ENCODE measurements at regions not wholly inside any gene's neighbourhood (a gene's known extent, or its start where the extent isn't known, plus 50 kb on each side); places are given as distances from the start of the nearest gene placed in this dataset.

DNA sequence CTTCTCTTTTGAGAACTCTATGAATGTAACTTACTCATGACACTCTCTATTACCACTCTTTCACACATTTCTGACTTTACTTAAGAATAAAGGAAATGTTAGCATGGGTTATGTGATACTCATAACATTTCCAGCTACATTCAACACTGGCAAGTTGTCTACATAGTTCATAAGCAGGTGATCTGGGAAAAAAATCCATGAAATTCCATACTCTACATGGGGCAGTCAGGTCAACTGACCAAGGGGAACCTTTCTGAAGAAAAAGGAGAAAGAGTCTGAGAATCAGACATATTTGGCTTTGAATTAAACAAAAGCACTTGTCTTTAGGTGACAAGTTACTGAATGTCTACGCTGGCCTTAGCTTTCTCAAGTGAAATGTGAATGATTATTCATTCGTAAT lies 329.1 kb upstream of the ROBO1 start:
- TF ChIP-seq, protein P1, sequence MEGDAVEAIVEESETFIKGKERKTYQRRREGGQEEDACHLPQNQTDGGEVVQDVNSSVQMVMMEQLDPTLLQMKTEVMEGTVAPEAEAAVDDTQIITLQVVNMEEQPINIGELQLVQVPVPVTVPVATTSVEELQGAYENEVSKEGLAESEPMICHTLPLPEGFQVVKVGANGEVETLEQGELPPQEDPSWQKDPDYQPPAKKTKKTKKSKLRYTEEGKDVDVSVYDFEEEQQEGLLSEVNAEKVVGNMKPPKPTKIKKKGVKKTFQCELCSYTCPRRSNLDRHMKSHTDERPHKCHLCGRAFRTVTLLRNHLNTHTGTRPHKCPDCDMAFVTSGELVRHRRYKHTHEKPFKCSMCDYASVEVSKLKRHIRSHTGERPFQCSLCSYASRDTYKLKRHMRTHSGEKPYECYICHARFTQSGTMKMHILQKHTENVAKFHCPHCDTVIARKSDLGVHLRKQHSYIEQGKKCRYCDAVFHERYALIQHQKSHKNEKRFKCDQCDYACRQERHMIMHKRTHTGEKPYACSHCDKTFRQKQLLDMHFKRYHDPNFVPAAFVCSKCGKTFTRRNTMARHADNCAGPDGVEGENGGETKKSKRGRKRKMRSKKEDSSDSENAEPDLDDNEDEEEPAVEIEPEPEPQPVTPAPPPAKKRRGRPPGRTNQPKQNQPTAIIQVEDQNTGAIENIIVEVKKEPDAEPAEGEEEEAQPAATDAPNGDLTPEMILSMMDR (IDR thresholded peaks at IDR 0.05): no peak

DNA sequence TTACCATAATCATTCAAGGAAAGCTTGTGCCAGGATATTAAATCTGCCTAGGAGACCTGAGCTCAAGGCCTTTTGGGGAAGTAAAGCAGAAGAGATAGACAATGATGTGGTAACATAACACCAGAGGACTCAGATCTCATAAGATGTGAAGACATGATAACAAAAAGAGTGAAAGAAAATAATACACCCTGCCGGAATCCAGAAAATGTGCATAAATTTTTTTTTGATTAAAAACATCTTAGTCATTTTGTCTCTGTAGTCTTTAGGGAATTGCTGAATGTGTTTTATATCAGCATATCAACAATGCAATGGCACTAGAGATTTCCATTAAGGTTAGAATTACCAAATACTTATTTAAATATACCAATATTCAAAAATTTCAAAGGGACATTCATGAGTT lies 326.8 kb upstream of the ROBO1 start:
- TF ChIP-seq, protein P1 (IDR thresholded peaks at IDR 0.05): no peak

DNA sequence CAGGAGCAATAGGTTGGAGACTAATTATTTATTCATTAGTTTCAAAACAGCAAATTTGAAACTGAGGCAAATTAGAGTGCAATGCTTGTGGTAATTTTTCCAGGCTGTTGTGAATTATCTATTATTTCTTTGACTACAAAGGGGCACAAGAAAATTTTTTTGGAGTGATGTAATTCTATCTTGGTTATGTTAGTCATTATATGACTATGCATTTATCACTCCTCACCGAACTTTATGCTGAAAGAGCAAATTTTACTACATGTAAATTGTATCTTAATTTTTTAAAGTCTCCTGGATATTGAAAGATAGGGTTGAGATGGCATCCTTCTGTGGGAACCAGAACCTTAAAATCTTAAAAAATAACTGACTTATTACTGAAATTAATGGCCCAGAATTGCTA lies 320.0 kb upstream of the ROBO1 start:
- TF ChIP-seq, protein P1 (IDR thresholded peaks at IDR 0.05): no peak

DNA sequence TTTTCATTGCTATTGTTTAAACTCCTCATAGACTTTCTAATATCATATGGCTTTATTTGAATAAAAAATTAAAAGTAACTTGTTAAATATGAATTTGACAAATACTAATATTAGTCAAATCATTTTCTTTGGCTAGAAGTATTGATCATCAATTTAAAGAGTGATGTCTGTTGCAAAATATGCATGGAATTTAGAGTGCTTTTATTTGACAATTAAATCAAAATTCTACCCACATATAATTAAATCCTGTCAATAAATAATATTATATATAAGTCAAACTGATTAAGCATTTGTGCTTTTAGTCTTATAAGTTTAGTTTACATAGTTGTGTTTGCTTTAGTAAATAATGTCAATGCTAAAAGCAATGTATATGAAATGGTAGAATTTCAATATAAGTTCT lies 318.6 kb upstream of the ROBO1 start:
- TF ChIP-seq, protein P1 (IDR thresholded peaks at IDR 0.05): no peak

DNA sequence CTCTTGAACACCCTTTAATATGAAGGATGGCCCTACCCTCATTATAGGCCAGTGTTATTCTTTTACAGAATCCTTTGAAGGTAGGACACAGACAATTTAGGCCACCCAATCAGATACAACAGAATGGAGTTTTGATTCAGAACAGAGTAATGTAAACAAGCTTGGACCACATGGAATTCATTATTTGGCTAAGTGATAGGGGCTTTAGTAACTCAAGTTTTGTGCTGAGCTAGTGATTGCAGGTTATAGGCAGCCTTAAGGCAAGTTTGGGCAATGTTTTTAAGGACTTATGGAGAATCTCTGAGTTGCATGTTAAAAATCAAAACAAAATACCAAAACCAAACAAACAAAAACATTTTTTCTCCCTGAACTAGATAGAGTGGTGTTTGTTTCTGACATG lies 312.1 kb upstream of the ROBO1 start:
- TF ChIP-seq, protein P1 (IDR thresholded peaks at IDR 0.05): no peak

DNA sequence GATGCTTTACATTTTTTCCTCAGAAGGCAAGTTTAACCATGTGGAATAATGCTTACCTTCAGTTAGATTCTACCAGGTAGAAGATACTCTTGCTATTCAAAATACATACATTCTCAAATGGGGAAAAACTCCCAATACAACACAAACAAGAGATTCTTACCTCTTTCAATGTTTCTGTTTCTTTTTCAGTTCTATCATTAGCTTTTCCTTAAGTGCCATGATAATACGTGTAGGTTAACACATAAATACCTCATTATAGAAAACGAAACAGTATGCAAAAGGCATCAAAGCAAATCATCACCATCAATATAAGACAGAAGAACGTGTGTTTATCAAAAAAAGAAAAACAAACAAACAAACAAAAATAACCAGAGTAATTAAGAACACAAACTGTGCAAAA lies 300.7 kb upstream of the ROBO1 start:
- TF ChIP-seq, protein P1 (IDR thresholded peaks at IDR 0.05): no peak

DNA sequence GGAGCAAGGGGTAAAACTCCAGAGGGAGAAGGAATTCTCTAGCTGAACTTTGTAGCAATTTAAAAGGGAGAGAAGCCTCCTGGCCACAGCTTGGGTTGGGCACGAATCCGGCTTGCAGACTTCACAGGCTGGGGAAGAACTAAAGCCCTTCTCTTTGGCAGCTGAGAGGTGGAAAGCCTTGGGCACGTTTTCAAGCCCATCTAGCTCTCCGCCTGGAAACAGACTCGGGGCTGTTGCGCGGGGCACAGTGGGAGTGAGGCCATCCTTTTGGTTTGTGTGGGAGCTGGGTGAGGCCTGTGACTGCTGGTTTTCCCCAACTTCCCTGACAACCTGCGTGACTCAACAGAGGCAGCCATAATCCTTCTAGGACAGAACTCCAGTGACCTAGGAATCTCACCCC lies 295.7 kb upstream of the ROBO1 start:
- TF ChIP-seq, protein P1 (IDR thresholded peaks at IDR 0.05): no peak

DNA sequence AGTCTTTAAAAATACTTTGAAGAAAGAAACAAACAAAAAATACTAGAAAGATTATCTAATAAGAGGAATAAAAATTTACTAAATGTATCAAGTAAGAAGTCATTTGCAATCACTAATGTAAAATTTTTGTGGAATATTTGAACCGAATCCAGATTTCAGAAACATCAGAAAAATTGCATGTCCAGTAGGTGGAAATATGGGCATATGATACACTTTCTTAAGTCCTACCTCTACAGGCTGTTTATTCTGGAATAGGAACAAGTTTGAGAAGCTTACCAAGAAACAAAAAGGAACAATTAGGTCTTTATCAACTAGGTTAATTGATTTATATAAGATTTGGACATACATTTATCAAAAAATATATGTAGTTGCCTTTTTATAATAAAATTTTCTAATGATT lies 292.9 kb upstream of the ROBO1 start:
- TF ChIP-seq, protein P1 (IDR thresholded peaks at IDR 0.05): 0 out of 2 replicates have a peak, but pooled peaks have one; percentile 9
